Lower leg skin (tissue), 4 donors: ENCODE measurements at regions not wholly inside any gene's neighbourhood (a gene's known extent, or its start where the extent isn't known, plus 50 kb on each side); places are given as distances from the start of the nearest gene placed in this dataset.

Experiments used
- DNase-seq, 2 donors: peaks; one replicate each; pipeline ENCODE4 v3.0.0-alpha.2; 2019; ENCODE audit warnings: low spot score in 2 of 2
- H3K4me3 ChIP-seq: fragments of 200-600 bp; sonication (generic); 2 replicates; pipeline ENCODE4 v1.5.1; 2017; ENCODE audit warnings: mild to moderate bottlenecking, low read depth; ENCODE audit not compliant: poor library complexity, severe bottlenecking
- CTCF ChIP-seq, 3 donors: fragments of 450-650 bp; IDR thresholded peaks; one replicate each; pipeline ENCODE4 v1.5.1; 2016; ENCODE audit warnings: antibody characterized with exemption in 3 of 3, mild to moderate bottlenecking in 3 of 3, moderate library complexity in 2 of 3
- POLR2A ChIP-seq, 2 donors: fragments of 450-650 bp; IDR thresholded peaks; one replicate each; pipeline ENCODE4 v1.6.1; 2016 to 2017; ENCODE audit warnings: antibody characterized with exemption in 2 of 2, mild to moderate bottlenecking in 1 of 2, moderate library complexity in 1 of 2
- WGBS, 2 donors: methylation state at CpG; one replicate each; pipeline ENCODE4 v1.1.5; 2018; 5-methylcytosine and 5-hydroxymethylcytosine counted together
- intact Hi-C: fragments of 100-400 bp; cut with DNase I; formaldehyde crosslinking; loops from one replicate; pipeline ENCODE4 v1.15.0; 2023; ENCODE audit warnings: low total_unique reads

GRCh38 chr21:43311301-43311817, 115.6 kb downstream of the SIK1 start:
- 51 to 52% methylated on average over 8 of the region's 8 CpGs for WGBS, 2 donors
- DNase-seq: no peak
- no peak overlapping the region for H3K4me3 ChIP-seq
- TF ChIP-seq POLR2A (IDR thresholded peaks at IDR 0.05) (no peak), CTCF (IDR thresholded peaks at IDR 0.05) (no peak)
- intact Hi-C loops: no loop called here

- no peak overlapping the region for H3K4me3 ChIP-seq
- DNase-seq: no peak
- TF ChIP-seq CTCF (IDR thresholded peaks at IDR 0.05): no peak
- no peak for TF ChIP-seq POLR2A (IDR thresholded peaks at IDR 0.05)
- intact Hi-C loops: no loop called here
- 88 to 90% methylated on average over 10 of the region's 10 CpGs for WGBS, 2 donors
Observed at GRCh38 chr21:43308815-43309283, 118.1 kb downstream of the SIK1 start.

GRCh38 chr21:43308101-43308814, 118.7 kb downstream of the SIK1 start:
- no peak overlapping the region for H3K4me3 ChIP-seq
- TF ChIP-seq CTCF (IDR thresholded peaks at IDR 0.05) (no peak), POLR2A (IDR thresholded peaks at IDR 0.05) (no peak)
- intact Hi-C loops: no loop called here
- WGBS, 2 donors: 69 to 82% methylated on average over 13 of the region's 13 CpGs
- DNase-seq: no peak

GRCh38 chr21:43307677-43308070, 119.3 kb downstream of the SIK1 start:
- TF ChIP-seq CTCF (IDR thresholded peaks at IDR 0.05) (no peak), POLR2A (IDR thresholded peaks at IDR 0.05) (no peak)
- no peak for DNase-seq
- intact Hi-C loops: no loop called here
- WGBS, 2 donors: 64 to 80% methylated on average over 6 to 7 of the region's 7 CpGs
- no peak overlapping the region for H3K4me3 ChIP-seq

GRCh38 chr21:43306911-43307676, 119.8 kb downstream of the SIK1 start:
- H3K4me3 ChIP-seq: no peak overlapping the region
- no peak for TF ChIP-seq POLR2A (IDR thresholded peaks at IDR 0.05)
- TF ChIP-seq CTCF (IDR thresholded peaks at IDR 0.05): no peak
- intact Hi-C loops: no loop called here
- DNase-seq: peak in 1 of 2 donors; percentile 62
- WGBS, 2 donors: 48 to 60% methylated on average over 20 to 23 of the region's 24 CpGs
